ENCODE measurements at regions not wholly inside any gene's neighbourhood (a gene's known extent, or its start where the extent isn't known, plus 50 kb on each side); places are given as distances from the start of the nearest gene placed in this dataset.
A peak's percentile ranks its signal among the peaks of the same experiment; 100 is the strongest.

DNA sequence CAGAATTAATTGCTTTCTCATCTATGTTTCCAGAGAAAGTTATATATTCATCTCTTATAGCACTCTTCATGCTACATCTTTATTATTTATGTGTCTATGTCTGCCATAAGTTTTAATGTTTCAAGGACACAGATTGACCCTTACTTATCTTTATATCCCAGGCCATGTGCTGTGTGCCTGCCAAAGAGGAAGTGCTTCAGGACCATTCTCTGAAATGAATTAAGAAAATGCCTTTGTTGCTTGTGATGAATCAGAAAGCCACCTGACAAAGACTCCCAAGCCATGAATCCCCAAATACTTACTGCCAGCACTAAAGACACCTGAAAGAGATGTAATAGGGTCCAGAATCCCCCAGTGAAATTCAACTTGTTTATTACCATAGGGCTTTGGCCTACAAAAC lies 342.1 kb upstream of the C1orf87 start:
- intact Hi-C loops (cut with DNase I): no loop called here
- ATAC-seq (no peak), DNase-seq (ENCODE audit: low spot score) (no peak)

DNA sequence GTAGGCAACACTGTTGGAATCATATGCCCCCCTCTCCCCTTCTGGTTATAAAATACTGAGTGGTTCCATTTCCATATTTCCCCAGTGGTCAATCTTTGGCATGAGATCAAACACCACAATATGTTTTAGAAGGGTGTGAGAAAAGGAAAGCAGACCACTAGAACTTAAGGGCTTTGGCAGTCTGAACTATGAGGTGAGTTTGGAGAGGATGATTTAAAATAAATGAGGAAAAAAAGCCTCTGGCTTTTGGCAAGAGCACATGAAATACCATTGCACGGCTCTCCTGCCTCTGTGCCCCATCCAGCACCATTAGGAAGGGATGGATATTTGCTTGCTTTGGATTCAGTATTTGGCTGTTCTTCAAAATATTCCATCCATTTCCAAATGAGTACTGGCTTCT lies 339.5 kb upstream of the C1orf87 start:
- DNase-seq (ENCODE audit: low spot score) (no peak), ATAC-seq (peak; percentile 34)
- intact Hi-C loops (cut with DNase I): no loop called here

DNA sequence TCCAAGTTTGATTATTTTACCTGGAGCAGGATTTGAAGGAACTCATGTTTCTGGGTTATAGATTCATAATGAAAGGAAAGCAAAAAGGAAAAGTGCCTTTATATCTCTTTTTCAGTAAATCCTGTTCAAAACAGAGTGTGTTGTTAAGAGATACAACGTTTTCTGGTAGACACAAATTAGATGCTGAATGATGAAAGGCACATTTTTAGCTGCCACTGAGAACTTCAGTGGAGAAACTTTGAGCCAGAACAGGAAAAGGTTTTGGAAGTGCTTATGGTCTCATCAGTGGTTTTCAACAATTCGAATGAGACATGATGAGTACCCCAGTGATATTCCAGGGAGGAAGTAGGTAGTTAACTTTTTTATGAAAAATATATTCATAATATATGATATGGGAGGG lies 338.0 kb upstream of the C1orf87 start:
- no peak for ATAC-seq
- intact Hi-C loops (cut with DNase I): no loop called here
- no peak for DNase-seq (ENCODE audit: low spot score)

- intact Hi-C loops (cut with DNase I): no loop called here
- DNase-seq (ENCODE audit: low spot score) (no peak), ATAC-seq (no peak)
These were observed 329.2 kb upstream of the C1orf87 start for GRCh38 chr1:60402816-60403215.

DNA sequence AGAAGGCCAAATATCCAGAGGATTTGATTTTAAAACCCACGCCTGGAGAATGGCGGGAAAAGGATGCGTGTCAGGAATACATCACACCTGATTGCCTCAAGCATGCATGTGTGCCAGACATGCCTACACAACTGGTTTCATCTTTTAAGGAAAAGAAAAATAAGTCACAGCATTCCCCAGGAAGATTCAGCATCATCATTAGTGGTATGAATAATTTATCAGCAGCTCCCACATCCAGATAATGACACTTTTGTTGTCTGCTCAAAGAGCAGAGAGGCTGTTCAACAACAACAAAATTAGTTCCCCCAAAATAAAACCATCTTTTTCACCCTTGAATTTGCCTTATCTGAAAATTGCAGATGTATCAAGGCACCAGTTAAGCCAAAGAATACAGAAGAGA lies 328.6 kb upstream of the C1orf87 start:
- DNase-seq (ENCODE audit: low spot score) (no peak), ATAC-seq (no peak)
- intact Hi-C loops (cut with DNase I): no loop called here

DNA sequence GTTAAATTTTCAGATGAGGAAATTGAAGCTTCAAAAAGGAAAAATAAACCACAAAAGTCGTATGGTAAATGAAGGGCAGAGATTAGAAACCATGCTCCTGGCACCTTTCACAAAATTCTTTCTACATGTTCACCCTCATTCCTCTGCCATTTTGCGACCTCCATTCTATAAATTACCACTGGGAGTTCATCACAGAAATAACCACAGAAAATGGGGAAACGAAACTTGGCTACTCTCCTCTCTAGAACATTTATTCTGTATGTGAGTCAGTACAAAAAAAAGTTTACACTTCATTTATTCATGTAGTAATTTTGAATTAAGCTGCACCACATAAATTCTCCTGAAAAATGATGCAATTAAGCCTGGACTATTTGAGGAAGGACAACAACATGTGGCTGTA lies 320.9 kb upstream of the C1orf87 start:
- no peak for ATAC-seq
- DNase-seq (ENCODE audit: low spot score): no peak
- intact Hi-C loops (cut with DNase I): no loop called here

DNA sequence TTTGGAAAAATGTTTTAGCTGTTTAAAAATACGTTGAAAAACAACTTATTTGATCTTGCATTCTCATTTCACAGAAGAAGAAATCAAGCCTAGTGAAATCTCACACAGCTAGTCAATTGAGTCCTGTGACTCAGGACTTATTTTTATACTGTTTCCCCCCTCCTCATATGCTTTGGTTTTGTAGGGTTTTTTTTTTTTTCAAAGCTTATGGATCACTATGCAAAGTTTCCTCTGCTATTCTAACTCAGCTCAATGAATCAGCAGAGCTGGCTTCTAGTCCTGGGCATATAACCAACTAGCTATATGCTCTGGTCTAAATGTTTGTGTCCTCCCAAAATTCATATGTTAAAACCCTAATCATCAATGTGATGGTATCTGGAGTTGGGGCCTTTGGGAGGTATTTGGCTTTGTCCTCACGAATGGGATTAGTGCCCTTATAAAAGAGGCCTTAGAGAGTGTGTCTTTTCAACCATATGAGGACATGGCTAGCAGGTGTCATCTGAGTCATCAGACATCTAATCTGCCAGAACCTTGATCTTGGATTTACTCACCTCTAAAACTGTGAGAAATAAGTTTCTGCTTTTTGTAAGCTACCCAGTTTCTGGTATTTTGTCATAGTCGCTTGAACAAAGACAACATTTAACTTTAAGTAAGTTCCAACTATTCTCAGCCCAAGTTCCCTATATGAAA lies 317.2 kb upstream of the C1orf87 start:
- DNase-seq (ENCODE audit: low spot score) (no peak), ATAC-seq (no peak)
- intact Hi-C loops (cut with DNase I): no loop called here

GRCh38 chr1:60388092-60388987 lies 314.8 kb upstream of the C1orf87 start:
- peak; percentile 51 for ATAC-seq
- intact Hi-C loops (cut with DNase I): no loop called here
- DNase-seq (ENCODE audit: low spot score): no peak

- ATAC-seq (no peak), DNase-seq (ENCODE audit: low spot score) (no peak)
- intact Hi-C loops (cut with DNase I): no loop called here
These were observed 313.6 kb upstream of the C1orf87 start for GRCh38 chr1:60387175-60387574.

GRCh38 chr1:60386249-60386648 lies 312.7 kb upstream of the C1orf87 start:
- intact Hi-C loops (cut with DNase I): no loop called here
- ATAC-seq (no peak), DNase-seq (ENCODE audit: low spot score) (no peak)

DNA sequence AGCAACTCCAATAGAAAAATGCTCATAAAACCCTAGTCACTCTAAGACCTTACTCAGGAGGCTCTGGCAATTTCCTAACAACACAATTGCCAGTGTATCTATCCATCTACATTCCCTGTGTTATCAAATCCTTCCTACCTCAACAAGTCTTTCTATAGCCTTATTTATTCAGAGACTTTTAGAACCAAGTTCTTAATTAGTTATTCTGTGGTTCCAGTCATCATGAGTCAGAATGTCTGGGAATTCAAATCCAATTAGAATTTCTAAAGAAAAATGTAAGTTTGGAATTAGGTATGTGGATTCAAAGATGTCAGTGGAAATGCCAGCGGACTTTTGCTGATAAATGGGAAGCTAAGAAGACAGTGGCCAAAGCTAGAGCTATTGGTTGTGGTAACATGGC lies 302.6 kb upstream of the C1orf87 start:
- no peak for DNase-seq (ENCODE audit: low spot score)
- ATAC-seq: no peak
- intact Hi-C loops (cut with DNase I): no loop called here

- intact Hi-C loops (cut with DNase I): no loop called here
- ATAC-seq: no peak
- DNase-seq (ENCODE audit: low spot score): no peak
These were observed 301.0 kb upstream of the C1orf87 start for GRCh38 chr1:60374537-60374936.

DNA sequence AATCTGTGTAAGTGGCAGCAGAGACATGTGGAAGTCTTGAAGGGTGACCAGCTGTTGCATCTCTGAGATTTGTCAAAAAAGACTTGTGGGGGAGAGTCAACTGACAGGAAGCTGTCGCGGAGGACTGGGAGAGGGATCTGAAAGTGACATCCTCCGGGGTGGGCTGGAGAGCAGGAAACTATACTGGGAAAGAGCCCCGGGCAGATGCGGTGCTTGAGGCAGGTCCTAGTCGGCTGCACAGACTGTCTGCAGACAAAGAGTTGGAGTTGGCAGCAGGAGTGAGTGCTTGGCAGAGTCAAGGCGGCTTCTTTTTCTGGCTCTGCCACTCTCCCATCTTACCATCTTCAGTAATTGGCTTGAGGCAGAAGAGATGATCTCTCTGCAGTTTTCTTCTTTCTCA lies 294.0 kb upstream of the C1orf87 start:
- no peak for DNase-seq (ENCODE audit: low spot score)
- ATAC-seq: no peak
- intact Hi-C loops (cut with DNase I): no loop called here

- DNase-seq (ENCODE audit: low spot score): no peak
- intact Hi-C loops (cut with DNase I): no loop called here
- no peak for ATAC-seq
These were observed 285.9 kb upstream of the C1orf87 start for GRCh38 chr1:60359431-60359830.

DNA sequence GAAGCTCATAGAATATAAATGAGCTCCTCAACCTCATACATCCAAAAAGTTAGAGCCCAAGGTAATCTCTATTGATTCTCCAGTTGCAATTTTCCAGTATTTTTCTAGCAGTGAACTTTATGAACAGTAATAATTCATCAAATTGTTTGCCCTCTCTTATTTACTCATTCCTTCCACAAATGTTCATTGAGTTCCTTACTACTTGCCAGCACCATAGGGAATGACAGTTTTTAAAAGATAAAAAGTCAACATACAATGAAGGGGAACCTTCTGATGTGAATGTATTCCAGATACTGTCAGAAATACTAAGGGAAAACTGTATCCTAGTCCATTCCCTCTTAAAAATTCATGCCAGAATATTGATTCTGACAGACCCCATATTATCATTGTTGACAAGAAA lies 277.0 kb upstream of the C1orf87 start:
- DNase-seq (ENCODE audit: low spot score): no peak
- intact Hi-C loops (cut with DNase I): no loop called here
- ATAC-seq: no peak

GRCh38 chr1:60348884-60349283 lies 275.3 kb upstream of the C1orf87 start:
- intact Hi-C loops (cut with DNase I): no loop called here
- ATAC-seq (no peak), DNase-seq (ENCODE audit: low spot score) (no peak)

- ATAC-seq: no peak
- no peak for DNase-seq (ENCODE audit: low spot score)
- intact Hi-C loops (cut with DNase I): no loop called here
These were observed 272.1 kb upstream of the C1orf87 start for GRCh38 chr1:60345621-60346020.

DNA sequence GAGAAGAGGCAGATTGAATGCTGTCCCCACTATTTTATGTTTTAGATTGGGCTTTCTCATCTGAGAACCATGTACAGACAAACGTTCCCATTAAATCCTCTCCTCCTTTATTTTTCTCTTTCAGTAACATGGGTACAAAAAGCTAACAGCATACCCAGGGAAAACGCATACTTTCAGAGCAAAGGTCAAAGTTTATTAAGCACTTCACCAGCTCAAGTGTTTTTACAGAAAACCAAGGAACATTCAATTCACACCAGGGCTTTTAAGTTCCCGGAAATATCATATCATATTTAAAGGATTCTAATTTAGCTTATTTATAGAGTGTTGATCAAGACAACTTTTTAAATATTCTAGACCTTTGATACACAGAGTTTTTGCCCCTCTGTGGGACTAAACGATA lies 271.5 kb upstream of the C1orf87 start:
- DNase-seq (ENCODE audit: low spot score) (no peak), ATAC-seq (no peak)
- intact Hi-C loops (cut with DNase I): no loop called here

GRCh38 chr1:60343736-60344135 lies 270.2 kb upstream of the C1orf87 start:
- ATAC-seq (no peak), DNase-seq (ENCODE audit: low spot score) (no peak)
- intact Hi-C loops (cut with DNase I): no loop called here

GRCh38 chr1:60342569-60342968 lies 269.0 kb upstream of the C1orf87 start:
- ATAC-seq: no peak
- DNase-seq (ENCODE audit: low spot score): no peak
- intact Hi-C loops (cut with DNase I): no loop called here

DNA sequence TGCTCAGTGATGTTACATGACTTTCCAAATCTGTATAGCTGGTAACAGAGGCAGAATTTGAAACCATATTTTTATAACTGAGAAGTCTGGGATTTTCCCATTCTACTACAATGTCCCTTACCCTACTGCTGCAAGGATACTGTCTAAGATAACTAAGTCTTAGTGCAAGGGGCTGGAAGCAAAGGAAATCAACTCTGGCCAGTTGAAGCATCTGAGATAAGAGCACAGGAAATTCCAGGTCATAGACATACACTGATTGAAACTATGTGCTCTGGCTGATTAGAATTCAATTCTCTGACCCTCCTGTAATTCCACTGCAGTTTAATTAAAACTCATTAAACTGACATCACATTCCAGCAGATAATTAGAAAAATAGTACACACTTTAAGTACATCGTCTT lies 267.7 kb upstream of the C1orf87 start:
- ATAC-seq (no peak), DNase-seq (ENCODE audit: low spot score) (no peak)
- intact Hi-C loops (cut with DNase I): no loop called here

Measured in sciatic nerve (tissue), 2 donors.